ENCODE measurements at regions not wholly inside any gene's neighbourhood (a gene's known extent, or its start where the extent isn't known, plus 50 kb on each side); places are given as distances from the start of the nearest gene placed in this dataset.

- Histone ChIP-seq H3K9ac (ENCODE audit: control insufficient read depth, extremely low read depth, insufficient read depth, low read length) (no peak overlapping the region), H3K9me1 (ENCODE audit: control insufficient read depth, extremely low read depth, insufficient read depth, low read length) (no peaks in the 10 kb centered on the region), H3K4me1 (ENCODE audit: control insufficient read depth, extremely low read depth, insufficient read depth, low read length) (no peaks in the 10 kb centered on the region), H3K27me3 (ENCODE audit: control insufficient read depth, extremely low read depth, insufficient read depth, low read length) (no peaks in the 10 kb centered on the region), H3K4me3 (ENCODE audit: control insufficient read depth in 2 of 3, extremely low read depth in 1 of 3, insufficient read depth in 2 of 3, low read depth in 1 of 3, low read length in 3 of 3) (no peak overlapping the region), H3K27ac (ENCODE audit: control insufficient read depth, insufficient read depth, low read length) (no peak overlapping the region), H4K20me1 (ENCODE audit: control insufficient read depth, extremely low read depth, insufficient read depth, low read length) (no peaks in the 10 kb centered on the region), H3K79me2 (ENCODE audit: control insufficient read depth, insufficient read depth, low read length) (no peaks in the 10 kb centered on the region), H3K36me3 (ENCODE audit: control insufficient read depth in 2 of 2, extremely low read depth in 1 of 2, insufficient read depth in 2 of 2, low read length in 2 of 2) (no peaks in the 10 kb centered on the region), H3K9me3 (ENCODE audit: control insufficient read depth, low read depth, low read length) (no peaks in the 10 kb centered on the region), H3K4me2 (ENCODE audit: control insufficient read depth, extremely low read depth, insufficient read depth, low read depth, low read length) (no peak overlapping the region), H2AFZ (ENCODE audit: control insufficient read depth, low read length) (no peak overlapping the region)
- TF ChIP-seq, protein P1, sequence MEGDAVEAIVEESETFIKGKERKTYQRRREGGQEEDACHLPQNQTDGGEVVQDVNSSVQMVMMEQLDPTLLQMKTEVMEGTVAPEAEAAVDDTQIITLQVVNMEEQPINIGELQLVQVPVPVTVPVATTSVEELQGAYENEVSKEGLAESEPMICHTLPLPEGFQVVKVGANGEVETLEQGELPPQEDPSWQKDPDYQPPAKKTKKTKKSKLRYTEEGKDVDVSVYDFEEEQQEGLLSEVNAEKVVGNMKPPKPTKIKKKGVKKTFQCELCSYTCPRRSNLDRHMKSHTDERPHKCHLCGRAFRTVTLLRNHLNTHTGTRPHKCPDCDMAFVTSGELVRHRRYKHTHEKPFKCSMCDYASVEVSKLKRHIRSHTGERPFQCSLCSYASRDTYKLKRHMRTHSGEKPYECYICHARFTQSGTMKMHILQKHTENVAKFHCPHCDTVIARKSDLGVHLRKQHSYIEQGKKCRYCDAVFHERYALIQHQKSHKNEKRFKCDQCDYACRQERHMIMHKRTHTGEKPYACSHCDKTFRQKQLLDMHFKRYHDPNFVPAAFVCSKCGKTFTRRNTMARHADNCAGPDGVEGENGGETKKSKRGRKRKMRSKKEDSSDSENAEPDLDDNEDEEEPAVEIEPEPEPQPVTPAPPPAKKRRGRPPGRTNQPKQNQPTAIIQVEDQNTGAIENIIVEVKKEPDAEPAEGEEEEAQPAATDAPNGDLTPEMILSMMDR (optimal IDR thresholded peaks at IDR 0.05 in 1 of 3, IDR thresholded peaks at IDR 0.05 in 1 of 3, conservative IDR thresholded peaks at IDR 0.05 in 1 of 3; ENCODE audit: extremely low read depth in 1 of 3, insufficient read depth in 2 of 3, low read length in 3 of 3), result no peak
- no peak for TF ChIP-seq EZH2 (IDR thresholded peaks at IDR 0.05; ENCODE audit: low read length)
- dilution Hi-C loops (cut with MboI; ENCODE audit: extremely low pct_ligation_motif_present, low sequenced_read_pairs), result no loop called here
- DNase-seq (ENCODE audit: low read depth, low spot score), result no peak
- FAIRE-seq, result no peak
These were observed 761.8 kb upstream of the MBL2 start for GRCh38 chr10:53534428-53534827.

GRCh38 chr10:53528974-53529373 lies 756.4 kb upstream of the MBL2 start:
- Histone ChIP-seq H3K4me1 (ENCODE audit: control insufficient read depth, extremely low read depth, insufficient read depth, low read length) (no peaks in the 10 kb centered on the region), H3K9me1 (ENCODE audit: control insufficient read depth, extremely low read depth, insufficient read depth, low read length) (no peaks in the 10 kb centered on the region), H3K9ac (ENCODE audit: control insufficient read depth, extremely low read depth, insufficient read depth, low read length) (no peak overlapping the region), H3K27me3 (ENCODE audit: control insufficient read depth, extremely low read depth, insufficient read depth, low read length) (no peaks in the 10 kb centered on the region), H3K4me2 (ENCODE audit: control insufficient read depth, extremely low read depth, insufficient read depth, low read depth, low read length) (no peak overlapping the region), H3K79me2 (ENCODE audit: control insufficient read depth, insufficient read depth, low read length) (no peaks in the 10 kb centered on the region), H2AFZ (ENCODE audit: control insufficient read depth, low read length) (no peak overlapping the region), H3K36me3 (ENCODE audit: control insufficient read depth in 2 of 2, extremely low read depth in 1 of 2, insufficient read depth in 2 of 2, low read length in 2 of 2) (no peaks in the 10 kb centered on the region), H3K27ac (ENCODE audit: control insufficient read depth, insufficient read depth, low read length) (no peak overlapping the region), H3K9me3 (ENCODE audit: control insufficient read depth, low read depth, low read length) (no peaks in the 10 kb centered on the region), H3K4me3 (ENCODE audit: control insufficient read depth in 2 of 3, extremely low read depth in 1 of 3, insufficient read depth in 2 of 3, low read depth in 1 of 3, low read length in 3 of 3) (no peak overlapping the region), H4K20me1 (ENCODE audit: control insufficient read depth, extremely low read depth, insufficient read depth, low read length) (no peaks in the 10 kb centered on the region)
- dilution Hi-C loops (cut with MboI; ENCODE audit: extremely low pct_ligation_motif_present, low sequenced_read_pairs), result no loop called here
- no peak for DNase-seq (ENCODE audit: low read depth, low spot score)
- TF ChIP-seq, protein P1 (optimal IDR thresholded peaks at IDR 0.05 in 1 of 3, IDR thresholded peaks at IDR 0.05 in 1 of 3, conservative IDR thresholded peaks at IDR 0.05 in 1 of 3; ENCODE audit: extremely low read depth in 1 of 3, insufficient read depth in 2 of 3, low read length in 3 of 3), result no peak
- no peak for TF ChIP-seq EZH2 (IDR thresholded peaks at IDR 0.05; ENCODE audit: low read length)
- FAIRE-seq, result no peak
